HFFc6 (cell line): ENCODE measurements at regions not wholly inside any gene's neighbourhood (a gene's known extent, or its start where the extent isn't known, plus 50 kb on each side); places are given as distances from the start of the nearest gene placed in this dataset.

ENCODE experiments used
- DNase-seq: peaks from one replicate; pipeline ENCODE4 v3.0.0-alpha.2; 2018
- H3K27ac Mint-ChIP-seq: 2 replicates; pipeline ENCODE4 v1.8.0; 2020; ENCODE audit warnings: mild to moderate bottlenecking, mixed read lengths
- H3K27me3 Mint-ChIP-seq: 2 replicates; pipeline ENCODE4 v1.8.0; 2021; ENCODE audit warnings: mild to moderate bottlenecking, moderate library complexity, mixed read lengths; ENCODE audit not compliant: insufficient read depth
- H3K36me3 Mint-ChIP-seq: 2 replicates; pipeline ENCODE4 v1.8.0; 2021; ENCODE audit warnings: low read depth, mixed read lengths
- H3K4me1 Mint-ChIP-seq: 2 replicates; pipeline ENCODE4 v1.8.0; 2020; ENCODE audit warnings: low read depth, mixed read lengths
- H3K4me3 Mint-ChIP-seq: 2 replicates; pipeline ENCODE4 v1.8.0; 2020; ENCODE audit warnings: mild to moderate bottlenecking, moderate library complexity, mixed read lengths
- H3K9me3 Mint-ChIP-seq: 2 replicates; pipeline ENCODE4 v1.8.0; 2020; ENCODE audit warnings: mild to moderate bottlenecking, mixed read lengths
- TF ChIP-seq, protein P1 (sequence below): fragments of 200-600 bp; sonication (generic); IDR thresholded peaks from 2 replicates; pipeline ENCODE4 v1.5.0; 2021; ENCODE audit warnings: antibody characterized with exemption, mild to moderate bottlenecking

DNA sequence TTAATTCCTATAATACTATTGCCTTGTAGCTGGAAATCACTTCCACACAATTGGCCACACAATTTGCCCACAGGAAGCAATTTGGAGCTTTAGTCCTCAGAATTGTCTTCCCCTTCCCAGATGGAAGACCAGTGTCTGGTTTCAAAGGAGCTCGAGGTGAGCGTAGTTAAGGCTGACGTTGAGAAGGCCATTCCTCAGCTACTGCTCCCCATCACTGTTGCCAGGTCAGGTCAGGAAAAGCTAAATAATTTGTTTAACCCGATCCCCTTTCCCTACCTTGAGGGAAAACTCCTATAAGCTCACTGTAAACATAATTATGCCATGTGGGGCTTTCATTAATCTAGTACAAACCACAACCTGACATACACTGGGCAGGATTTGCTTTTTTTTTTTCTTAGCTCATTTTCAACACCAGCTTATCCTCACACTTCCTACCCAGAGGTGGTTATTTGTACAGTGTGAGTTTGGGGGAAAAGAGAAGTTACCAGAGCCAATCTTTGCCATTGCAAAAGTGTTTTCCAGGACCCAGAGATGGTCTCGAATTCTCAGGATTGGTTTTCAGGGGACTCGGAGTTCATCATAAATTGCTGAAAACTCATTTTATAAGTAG is 242.7 kb downstream of the CLIC5 start:
- no peaks in the 10 kb centered on the region for H3K4me1 Mint-ChIP-seq
- peaks cover 3% of the 10 kb centered on the region for H3K27me3 Mint-ChIP-seq
- TF ChIP-seq, protein P1, sequence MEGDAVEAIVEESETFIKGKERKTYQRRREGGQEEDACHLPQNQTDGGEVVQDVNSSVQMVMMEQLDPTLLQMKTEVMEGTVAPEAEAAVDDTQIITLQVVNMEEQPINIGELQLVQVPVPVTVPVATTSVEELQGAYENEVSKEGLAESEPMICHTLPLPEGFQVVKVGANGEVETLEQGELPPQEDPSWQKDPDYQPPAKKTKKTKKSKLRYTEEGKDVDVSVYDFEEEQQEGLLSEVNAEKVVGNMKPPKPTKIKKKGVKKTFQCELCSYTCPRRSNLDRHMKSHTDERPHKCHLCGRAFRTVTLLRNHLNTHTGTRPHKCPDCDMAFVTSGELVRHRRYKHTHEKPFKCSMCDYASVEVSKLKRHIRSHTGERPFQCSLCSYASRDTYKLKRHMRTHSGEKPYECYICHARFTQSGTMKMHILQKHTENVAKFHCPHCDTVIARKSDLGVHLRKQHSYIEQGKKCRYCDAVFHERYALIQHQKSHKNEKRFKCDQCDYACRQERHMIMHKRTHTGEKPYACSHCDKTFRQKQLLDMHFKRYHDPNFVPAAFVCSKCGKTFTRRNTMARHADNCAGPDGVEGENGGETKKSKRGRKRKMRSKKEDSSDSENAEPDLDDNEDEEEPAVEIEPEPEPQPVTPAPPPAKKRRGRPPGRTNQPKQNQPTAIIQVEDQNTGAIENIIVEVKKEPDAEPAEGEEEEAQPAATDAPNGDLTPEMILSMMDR, result no peak
- H3K9me3 Mint-ChIP-seq, result no peaks in the 10 kb centered on the region
- no peak for DNase-seq
- no peaks in the 10 kb centered on the region for H3K36me3 Mint-ChIP-seq
- no peak overlapping the region for H3K4me3 Mint-ChIP-seq
- H3K27ac Mint-ChIP-seq, result no peak overlapping the region

DNA sequence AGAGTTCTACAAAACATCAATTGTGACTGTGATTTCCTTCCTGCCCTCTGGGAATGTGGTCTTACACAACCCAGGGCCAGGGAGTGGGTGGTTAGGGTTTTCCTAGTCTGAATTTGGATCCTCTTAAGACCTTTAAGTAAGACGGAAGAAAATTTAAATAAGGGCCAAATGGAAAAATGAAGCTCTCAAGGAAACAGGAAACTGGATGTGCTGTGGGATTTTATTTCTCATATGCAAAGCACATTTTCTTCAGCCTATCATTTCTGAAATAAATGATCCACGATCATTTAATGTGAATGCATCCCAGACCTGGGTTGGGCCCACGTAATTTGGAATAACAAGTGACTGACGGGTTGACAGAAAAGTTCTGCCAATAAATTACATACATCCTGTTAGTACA is 243.6 kb downstream of the CLIC5 start:
- H3K9me3 Mint-ChIP-seq, result no peaks in the 10 kb centered on the region
- no peaks in the 10 kb centered on the region for H3K4me1 Mint-ChIP-seq
- no peaks in the 10 kb centered on the region for H3K36me3 Mint-ChIP-seq
- peaks cover 1% of the 10 kb centered on the region for H3K27me3 Mint-ChIP-seq
- H3K27ac Mint-ChIP-seq, result no peak overlapping the region
- TF ChIP-seq, protein P1, result no peak
- H3K4me3 Mint-ChIP-seq, result no peak overlapping the region
- no peak for DNase-seq

DNA sequence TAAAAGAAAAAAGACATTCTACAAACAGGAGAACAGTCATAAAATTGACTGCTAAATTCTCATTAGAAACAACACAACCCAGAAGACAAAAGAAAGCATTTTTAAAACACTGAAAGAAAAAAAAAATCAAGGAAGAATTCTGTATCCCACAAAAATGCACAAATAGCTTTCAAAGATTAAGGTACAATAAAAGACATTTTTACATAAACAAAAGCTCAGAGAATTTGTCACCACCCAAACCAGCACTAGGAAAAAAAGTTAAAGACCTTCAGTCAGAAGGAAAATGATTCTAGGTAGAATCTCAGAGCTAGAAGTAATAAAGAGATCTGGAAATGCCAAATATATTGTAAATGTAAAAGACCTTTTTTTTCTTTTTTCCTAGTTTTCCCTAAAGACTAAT is 252.4 kb downstream of the CLIC5 start:
- TF ChIP-seq, protein P1, result no peak
- Mint-ChIP-seq H3K36me3 (no peaks in the 10 kb centered on the region), H3K27me3 (peaks cover 10% of the 10 kb centered on the region; the same call in 1 of the 2 replicates), H3K4me1 (peaks cover 9% of the 10 kb centered on the region), H3K27ac (no peak overlapping the region), H3K9me3 (peaks cover 15% of the 10 kb centered on the region), H3K4me3 (no peak overlapping the region)
- no peak for DNase-seq

DNA sequence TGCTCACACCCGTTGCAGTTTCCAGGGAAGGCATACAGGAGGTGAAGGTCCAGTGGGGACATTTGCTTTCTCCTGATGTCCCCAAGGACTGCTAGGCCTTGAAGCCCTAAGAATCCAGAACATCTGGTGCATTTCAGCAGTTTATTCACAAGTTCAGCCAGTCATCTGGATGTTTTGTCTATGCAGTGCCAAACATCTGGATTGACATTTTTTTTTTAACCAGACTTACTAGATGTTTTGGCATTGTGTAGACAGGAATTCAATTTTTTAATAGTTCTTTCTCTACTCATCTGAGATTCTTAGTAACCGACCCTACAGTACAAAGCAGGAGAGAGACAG is 256.2 kb downstream of the CLIC5 start:
- no peak overlapping the region; the same call in 1 of the 2 replicates for H3K4me3 Mint-ChIP-seq
- peaks cover 15% of the 10 kb centered on the region for H3K9me3 Mint-ChIP-seq
- TF ChIP-seq, protein P1, result no peak
- H3K36me3 Mint-ChIP-seq, result no peaks in the 10 kb centered on the region
- DNase-seq, result no peak
- H3K4me1 Mint-ChIP-seq, result peaks cover 9% of the 10 kb centered on the region
- H3K27ac Mint-ChIP-seq, result no peak overlapping the region
- H3K27me3 Mint-ChIP-seq, result peaks cover 17% of the 10 kb centered on the region; the same call in 1 of the 2 replicates

DNA sequence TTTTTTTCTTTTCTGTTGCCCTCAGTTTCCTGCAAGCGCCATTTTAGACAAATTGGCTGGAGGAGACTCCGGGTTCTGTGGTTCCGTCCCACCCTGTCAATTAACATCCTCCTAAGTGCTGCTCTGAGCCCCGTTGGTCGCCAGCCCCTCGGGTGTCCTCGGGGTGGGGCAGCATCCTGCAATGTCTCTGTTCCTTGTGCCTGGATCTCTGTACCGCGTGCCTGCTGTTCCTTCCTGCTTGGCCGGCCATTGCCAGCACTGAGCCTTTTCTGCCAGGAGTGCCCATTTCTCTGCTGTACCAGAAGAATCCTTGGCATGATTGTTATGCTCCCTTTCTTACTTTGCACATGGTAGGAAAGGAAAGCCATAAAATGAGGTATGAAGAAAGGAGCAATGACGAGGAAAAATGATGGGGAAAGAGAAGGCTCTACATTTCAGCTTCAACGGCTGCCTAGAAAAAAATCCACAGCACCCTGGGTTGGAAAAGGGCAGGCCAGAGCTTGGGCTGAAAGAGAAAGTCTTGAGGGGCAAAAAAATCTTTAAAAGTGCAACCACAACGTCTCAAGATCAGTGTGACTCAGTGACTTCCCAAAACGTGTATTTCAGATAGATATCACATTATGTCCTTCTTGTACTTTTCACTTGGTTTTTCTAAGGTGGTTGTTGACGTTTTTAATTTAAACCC is 256.7 kb downstream of the CLIC5 start:
- H3K27ac Mint-ChIP-seq, result no peak overlapping the region
- peaks cover 14% of the 10 kb centered on the region; the same call in 1 of the 2 replicates for H3K27me3 Mint-ChIP-seq
- H3K4me3 Mint-ChIP-seq, result no peak overlapping the region; the same call in 1 of the 2 replicates
- H3K4me1 Mint-ChIP-seq, result peaks cover 9% of the 10 kb centered on the region
- H3K9me3 Mint-ChIP-seq, result peaks cover 12% of the 10 kb centered on the region
- TF ChIP-seq, protein P1, result no peak
- no peak for DNase-seq
- no peaks in the 10 kb centered on the region for H3K36me3 Mint-ChIP-seq
